ENCODE measurements at regions not wholly inside any gene's neighbourhood (a gene's known extent, or its start where the extent isn't known, plus 50 kb on each side); places are given as distances from the start of the nearest gene placed in this dataset.

DNA sequence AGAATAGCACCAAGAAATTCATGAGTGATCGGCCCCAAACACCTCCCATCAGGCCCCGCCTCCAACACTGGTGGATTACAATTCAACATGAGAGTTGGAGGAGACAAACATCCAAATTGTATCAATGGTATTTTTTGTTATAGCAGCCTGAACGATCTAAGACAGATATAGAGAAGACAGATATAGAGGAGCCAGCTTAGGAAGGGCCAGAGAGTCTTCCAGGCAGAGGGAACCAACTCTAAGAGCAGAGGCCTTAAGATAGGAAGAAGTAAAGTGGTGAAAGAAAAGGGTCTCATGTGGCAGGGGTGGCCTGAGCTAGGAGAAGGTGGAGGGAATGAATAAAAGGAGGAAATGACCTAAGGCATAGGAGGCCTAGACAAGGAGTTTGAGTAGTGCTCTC lies 158.8 kb upstream of the TBL1XR1 start:
- TF ChIP-seq, protein P1, sequence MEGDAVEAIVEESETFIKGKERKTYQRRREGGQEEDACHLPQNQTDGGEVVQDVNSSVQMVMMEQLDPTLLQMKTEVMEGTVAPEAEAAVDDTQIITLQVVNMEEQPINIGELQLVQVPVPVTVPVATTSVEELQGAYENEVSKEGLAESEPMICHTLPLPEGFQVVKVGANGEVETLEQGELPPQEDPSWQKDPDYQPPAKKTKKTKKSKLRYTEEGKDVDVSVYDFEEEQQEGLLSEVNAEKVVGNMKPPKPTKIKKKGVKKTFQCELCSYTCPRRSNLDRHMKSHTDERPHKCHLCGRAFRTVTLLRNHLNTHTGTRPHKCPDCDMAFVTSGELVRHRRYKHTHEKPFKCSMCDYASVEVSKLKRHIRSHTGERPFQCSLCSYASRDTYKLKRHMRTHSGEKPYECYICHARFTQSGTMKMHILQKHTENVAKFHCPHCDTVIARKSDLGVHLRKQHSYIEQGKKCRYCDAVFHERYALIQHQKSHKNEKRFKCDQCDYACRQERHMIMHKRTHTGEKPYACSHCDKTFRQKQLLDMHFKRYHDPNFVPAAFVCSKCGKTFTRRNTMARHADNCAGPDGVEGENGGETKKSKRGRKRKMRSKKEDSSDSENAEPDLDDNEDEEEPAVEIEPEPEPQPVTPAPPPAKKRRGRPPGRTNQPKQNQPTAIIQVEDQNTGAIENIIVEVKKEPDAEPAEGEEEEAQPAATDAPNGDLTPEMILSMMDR (IDR thresholded peaks at IDR 0.05; ENCODE audit: low read length, missing control alignments) = no peak

DNA sequence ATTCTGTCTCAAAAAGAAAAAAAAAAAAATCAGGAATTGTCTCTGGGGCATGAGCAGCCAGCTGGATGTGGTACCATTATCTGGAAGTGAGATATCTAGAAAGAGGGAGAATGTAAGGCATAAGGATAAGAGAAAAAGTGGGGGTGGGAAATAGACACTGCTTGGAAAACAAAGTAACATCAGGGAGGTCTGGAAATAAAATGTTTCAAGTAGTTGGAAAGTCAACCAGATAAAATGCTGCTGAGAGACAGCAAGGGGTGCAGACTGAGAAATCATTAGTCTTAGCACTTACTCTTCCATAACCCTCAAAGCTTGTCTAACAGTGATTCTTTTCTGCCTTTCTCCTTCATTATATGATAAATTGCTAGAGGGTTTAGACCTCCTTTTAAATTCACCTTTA lies 159.7 kb upstream of the TBL1XR1 start:
- TF ChIP-seq, protein P1 (IDR thresholded peaks at IDR 0.05; ENCODE audit: low read length, missing control alignments) = no peak
- H3K4me3 ChIP-seq (replicated peaks; ENCODE audit: low read depth, low read length) = no peak overlapping the region
- DNase-seq (ENCODE audit: low read depth) = no peak

More for the DNA sequence above, 158.8 kb upstream of the TBL1XR1 start:
- no peak for DNase-seq (ENCODE audit: low read depth)
- no peak overlapping the region for H3K4me3 ChIP-seq (replicated peaks; ENCODE audit: low read depth, low read length)

DNA sequence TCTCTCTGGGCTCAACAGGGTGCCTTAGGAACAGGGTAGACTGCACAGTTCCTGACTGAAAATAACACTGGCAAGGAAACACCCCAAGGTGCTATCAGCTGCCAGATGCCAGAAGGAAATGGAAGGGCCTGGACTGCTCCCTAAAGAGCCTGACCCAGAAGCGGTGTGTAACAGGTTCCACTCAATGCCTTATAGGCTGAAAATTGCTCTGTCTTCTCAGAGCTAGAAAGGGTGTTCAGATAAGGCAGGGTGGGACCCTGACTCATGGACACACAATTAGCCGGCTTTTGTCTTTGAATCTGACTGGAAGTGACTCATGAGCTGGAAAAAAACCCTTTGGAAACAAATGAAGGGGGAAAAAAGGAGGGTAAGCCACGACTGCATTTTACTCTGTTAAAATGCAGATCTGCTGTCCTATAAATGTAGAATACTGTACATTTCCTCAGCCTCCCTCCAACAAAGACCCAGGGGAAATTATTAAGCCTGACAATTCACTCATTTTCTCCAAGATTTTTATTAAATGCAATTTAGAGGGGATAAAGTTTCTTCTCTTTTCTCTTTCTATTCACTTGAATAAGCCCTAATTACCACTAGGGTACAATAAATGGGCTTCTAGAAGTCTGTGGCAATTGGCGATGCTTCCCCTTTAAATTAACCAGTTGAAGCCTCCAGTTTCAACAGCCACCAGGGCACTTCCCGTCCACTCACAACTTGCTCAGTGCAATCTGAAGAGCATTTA lies 160.2 kb upstream of the TBL1XR1 start:
- TF ChIP-seq, protein P1 (IDR thresholded peaks at IDR 0.05; ENCODE audit: low read length, missing control alignments) = peak; percentile 5
- peak overlapping the region; percentile 8 for H3K4me3 ChIP-seq (replicated peaks; ENCODE audit: low read depth, low read length)
- DNase-seq (ENCODE audit: low read depth) = peak; percentile 86

DNA sequence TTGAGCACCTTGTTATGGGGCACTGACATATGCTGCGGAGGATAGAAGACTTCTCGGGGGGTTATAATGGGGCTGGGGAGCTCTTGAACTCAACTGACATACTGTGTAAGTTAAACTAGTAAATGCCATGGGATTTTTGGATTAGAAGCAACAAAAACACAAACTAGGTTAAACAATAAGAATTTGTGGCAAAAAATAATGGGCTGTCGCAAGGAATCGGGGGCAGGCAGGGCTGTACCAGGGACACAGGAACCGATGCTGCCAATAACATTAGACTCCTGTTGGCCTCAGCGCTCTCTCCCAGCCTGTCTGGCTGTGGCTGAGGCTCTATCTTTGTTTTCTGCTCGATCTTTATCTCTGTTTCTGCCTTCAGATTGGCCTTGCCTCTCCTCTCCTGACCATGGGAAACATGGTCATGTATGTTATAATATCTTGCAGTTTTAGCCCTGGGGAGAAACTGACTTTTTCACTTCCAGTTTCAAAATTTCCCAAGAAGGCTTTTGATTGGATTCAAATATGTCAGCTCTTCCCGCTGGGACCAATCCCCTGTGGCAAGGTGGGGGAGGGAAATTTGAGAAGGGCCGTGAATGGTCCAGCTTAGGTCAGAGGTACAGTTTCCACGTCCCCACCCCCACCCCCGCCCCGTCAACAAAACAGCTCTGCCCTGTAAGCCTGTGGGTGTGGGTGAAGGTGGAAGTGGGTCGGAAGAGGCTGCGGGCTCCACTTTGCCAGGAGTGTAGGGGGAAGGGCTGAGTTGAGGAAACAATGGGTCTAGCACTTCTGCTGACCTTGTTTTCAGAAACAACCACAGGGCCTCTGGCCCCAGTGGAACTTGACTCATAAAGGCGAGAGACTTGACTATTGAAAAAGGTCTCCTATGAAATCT lies 161.1 kb upstream of the TBL1XR1 start:
- DNase-seq (ENCODE audit: low read depth) = peak; percentile 91
- TF ChIP-seq, protein P1 (IDR thresholded peaks at IDR 0.05; ENCODE audit: low read length, missing control alignments) = no peak
- peak overlapping the region; percentile 8 for H3K4me3 ChIP-seq (replicated peaks; ENCODE audit: low read depth, low read length)

DNA sequence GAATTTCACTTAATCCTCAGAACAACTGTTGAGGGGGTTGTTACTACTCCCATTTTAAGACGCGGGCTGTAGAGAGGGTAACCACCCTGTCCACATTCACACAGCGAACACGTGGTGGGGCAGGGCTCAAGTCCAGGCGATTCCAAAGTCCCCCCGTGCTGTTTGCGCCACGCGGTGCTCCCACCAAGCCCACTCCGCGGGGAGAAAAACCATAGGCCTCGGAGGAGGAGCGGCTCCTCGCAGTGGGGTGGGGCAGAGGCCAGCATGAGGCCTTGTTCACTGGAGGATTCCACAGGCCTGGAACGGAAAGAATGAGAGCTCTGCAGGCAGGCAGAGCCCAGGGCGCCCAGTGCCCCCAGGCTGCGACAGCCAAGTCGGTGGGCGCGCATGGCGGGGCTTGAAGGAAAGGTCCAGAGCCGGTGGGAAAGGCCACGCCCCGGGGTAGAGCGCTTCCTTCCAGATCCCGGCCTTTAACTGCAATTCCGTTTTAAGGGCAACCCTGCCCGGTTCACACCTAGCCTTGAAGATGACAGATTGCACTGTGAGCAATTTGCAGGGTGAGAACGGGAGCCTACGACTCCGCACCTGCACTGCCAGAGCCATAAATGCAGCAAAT lies 161.8 kb upstream of the TBL1XR1 start:
- TF ChIP-seq, protein P1 (IDR thresholded peaks at IDR 0.05; ENCODE audit: low read length, missing control alignments) = no peak
- no peak overlapping the region for H3K4me3 ChIP-seq (replicated peaks; ENCODE audit: low read depth, low read length)
- DNase-seq (ENCODE audit: low read depth) = peak; percentile 14

DNA sequence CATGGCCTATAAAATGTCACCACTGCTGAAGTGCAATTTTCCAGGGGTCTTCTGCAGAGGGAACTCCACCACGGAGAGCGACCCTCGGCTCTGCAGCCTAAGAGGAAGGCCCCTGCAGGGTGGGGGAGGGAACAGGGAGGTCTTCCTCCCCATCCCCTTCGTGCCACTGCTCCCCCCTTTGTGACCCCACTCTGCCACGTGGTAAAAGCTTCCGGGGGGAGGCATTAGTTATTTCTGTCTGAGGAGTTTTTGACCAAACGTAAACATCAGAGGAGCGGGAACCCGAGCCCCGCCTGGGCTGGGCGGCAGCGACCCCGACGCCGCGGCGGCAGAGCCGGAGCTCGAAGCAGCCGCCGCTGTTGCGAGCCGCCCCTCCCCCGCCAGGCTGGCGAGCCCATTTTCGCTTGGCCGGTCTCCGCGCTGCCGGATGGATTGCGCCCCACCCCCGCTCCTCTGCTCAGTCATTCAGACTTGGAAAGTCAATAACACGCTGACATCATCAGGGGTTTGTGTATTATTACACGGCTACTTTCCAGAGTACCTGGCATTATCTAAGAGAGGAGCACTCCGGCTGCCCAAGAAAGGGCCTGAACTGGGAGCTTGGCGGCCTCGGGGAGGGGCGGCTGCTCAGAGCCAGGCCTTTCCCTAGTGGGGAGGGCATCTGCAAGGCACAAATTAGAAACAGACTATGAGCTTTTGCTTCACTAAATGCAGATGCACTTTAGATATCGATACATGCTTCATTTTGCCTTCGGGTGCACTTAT lies 162.5 kb upstream of the TBL1XR1 start:
- TF ChIP-seq, protein P1 (IDR thresholded peaks at IDR 0.05; ENCODE audit: low read length, missing control alignments) = no peak
- peak overlapping the region; percentile 21 for H3K4me3 ChIP-seq (replicated peaks; ENCODE audit: low read depth, low read length)
- peak; percentile 99 for DNase-seq (ENCODE audit: low read depth)

Measured in fibroblast of pulmonary artery (primary cell).